ENCODE measurements at regions not wholly inside any gene's neighbourhood (a gene's known extent, or its start where the extent isn't known, plus 50 kb on each side); places are given as distances from the start of the nearest gene placed in this dataset.

DNA sequence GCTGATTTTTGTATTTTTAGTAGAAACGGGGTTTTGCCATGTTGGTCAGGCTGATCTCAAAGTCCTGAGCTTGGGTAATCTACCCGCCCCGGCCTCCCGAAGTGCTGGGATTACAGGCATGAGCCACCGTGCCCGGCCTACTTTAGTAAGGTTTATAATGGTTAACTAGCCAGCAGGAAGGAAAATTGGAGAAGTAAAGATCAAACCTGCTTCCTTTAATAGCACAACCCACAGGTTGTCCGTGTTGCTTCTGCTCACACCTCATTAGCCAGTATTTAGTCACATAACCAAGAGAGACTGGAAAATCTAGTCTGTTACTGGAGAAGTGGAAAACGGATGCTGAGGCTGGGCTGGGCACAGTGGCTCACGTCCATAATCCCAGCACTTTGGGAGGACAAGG, 51.9 kb upstream of the TBL1XR1 start:
- 81% methylated on average over 2 of the region's 9 CpGs for WGBS (ENCODE audit: insufficient coverage)
- H3K36me3 ChIP-seq (ENCODE audit: control insufficient read depth in 2 of 2, extremely low read depth in 1 of 2, insufficient read depth in 1 of 2, low read length in 1 of 2), result no peaks in the 10 kb centered on the region
- H3K9me3 ChIP-seq, result no peaks in the 10 kb centered on the region
- H3K4me3 ChIP-seq (ENCODE audit: control insufficient read depth in 1 of 2, extremely low read depth in 1 of 2, low read length in 1 of 2), result no peak overlapping the region
- ChIA-PET POLR2A (interaction anchor here in 1 of 2 donors (0.6 kb wide), 2 partner anchors 11 to 14 kb away, joined by 3 read pairs; no protein-coding TSS in a partner anchor), CTCF (no interaction called here)
- H3K27ac ChIP-seq (ENCODE audit: low read length), result no peak overlapping the region
- no peak overlapping the region for H3K4me3 Mint-ChIP-seq
- ATAC-seq (replicated peaks in 1 of 4) (no peak), DNase-seq (no peak)
- no peaks in the 10 kb centered on the region for H3K36me3 Mint-ChIP-seq
- H3K27me3 ChIP-seq (replicated peaks in 1 of 2; ENCODE audit: control insufficient read depth in 2 of 2, extremely low read depth in 1 of 2, insufficient read depth in 2 of 2, low read length in 1 of 2), result no peaks in the 10 kb centered on the region
- no peak overlapping the region for H3K27ac Mint-ChIP-seq
- no peaks in the 10 kb centered on the region for H3K4me1 ChIP-seq (ENCODE audit: control insufficient read depth in 1 of 2, extremely low read depth in 1 of 2, insufficient read depth in 2 of 2, low read length in 2 of 2)
- peaks cover 0 to 8% (median 0%) of the 10 kb centered on the region in 3 donors for H3K9me3 Mint-ChIP-seq
- H3K4me1 Mint-ChIP-seq, result peaks cover 0 to 3% (median 0%) of the 10 kb centered on the region in 3 donors
- H3K27me3 Mint-ChIP-seq, result no peaks in the 10 kb centered on the region

DNA sequence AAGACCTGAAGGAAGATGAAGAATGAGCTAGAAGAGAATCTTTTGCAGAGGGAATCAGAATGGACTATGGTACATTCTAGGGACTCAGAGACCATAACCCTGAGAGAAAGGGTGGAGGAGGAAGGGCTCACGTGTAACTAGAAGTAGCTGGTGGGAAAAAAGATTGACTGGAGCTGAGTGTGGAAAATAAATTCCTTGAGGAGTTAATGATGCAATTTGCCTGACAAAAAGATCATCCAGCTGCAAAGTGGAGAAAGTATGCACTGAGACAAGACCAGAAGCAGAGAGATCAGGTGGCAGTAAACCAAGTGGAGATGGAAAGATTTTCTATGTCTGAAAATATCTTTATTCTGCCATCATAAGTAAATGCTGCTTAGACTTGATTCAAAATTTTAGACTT, 52.9 kb upstream of the TBL1XR1 start:
- Mint-ChIP-seq H3K36me3 (no peaks in the 10 kb centered on the region), H3K27ac (no peak overlapping the region), H3K9me3 (peaks cover 0 to 8% (median 0%) of the 10 kb centered on the region in 3 donors), H3K27me3 (no peaks in the 10 kb centered on the region), H3K4me3 (no peak overlapping the region), H3K4me1 (peaks cover 0 to 3% (median 0%) of the 10 kb centered on the region in 3 donors)
- no peaks in the 10 kb centered on the region for H3K36me3 ChIP-seq (ENCODE audit: control insufficient read depth in 2 of 2, extremely low read depth in 1 of 2, insufficient read depth in 1 of 2, low read length in 1 of 2)
- no peaks in the 10 kb centered on the region for H3K4me1 ChIP-seq (ENCODE audit: control insufficient read depth in 1 of 2, extremely low read depth in 1 of 2, insufficient read depth in 2 of 2, low read length in 2 of 2)
- no peaks in the 10 kb centered on the region for H3K27me3 ChIP-seq (replicated peaks in 1 of 2; ENCODE audit: control insufficient read depth in 2 of 2, extremely low read depth in 1 of 2, insufficient read depth in 2 of 2, low read length in 1 of 2)
- POLR2A ChIA-PET, result no interaction called here
- DNase-seq, result no peak
- H3K27ac ChIP-seq (ENCODE audit: low read length), result no peak overlapping the region
- no peak overlapping the region for H3K4me3 ChIP-seq (ENCODE audit: control insufficient read depth in 1 of 2, extremely low read depth in 1 of 2, low read length in 1 of 2)
- ATAC-seq (replicated peaks in 1 of 4), result no peak
- no peaks in the 10 kb centered on the region for H3K9me3 ChIP-seq
- CTCF ChIA-PET, result interaction anchor here in 1 of 2 donors (0.5 to 0.6 kb wide), 2 partner anchors 19 to 52 kb away, joined by 3 to 4 read pairs; no protein-coding TSS in a partner anchor
- 80% methylated on average over 1 of the region's 1 CpG for WGBS (ENCODE audit: insufficient coverage)

DNA sequence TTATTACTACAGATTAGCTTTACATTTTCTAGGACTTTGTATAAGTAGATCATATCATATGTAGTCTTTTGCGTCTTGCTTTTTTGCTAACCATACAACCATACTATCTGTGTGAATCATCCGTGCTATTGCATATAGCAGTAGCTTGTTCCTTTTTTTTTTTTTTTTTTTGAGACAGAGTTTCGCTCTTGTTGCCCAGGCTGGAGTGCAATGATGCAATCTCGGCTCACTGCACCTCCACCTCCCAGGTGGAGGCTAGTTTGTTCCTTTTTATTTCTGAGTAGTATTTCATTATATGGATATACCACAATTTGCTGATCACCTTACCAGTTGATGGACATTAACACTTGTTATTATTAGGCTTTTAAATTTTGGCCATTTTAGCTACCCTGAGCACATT, 54.5 kb upstream of the TBL1XR1 start:
- H3K4me1 ChIP-seq (ENCODE audit: control insufficient read depth in 1 of 2, extremely low read depth in 1 of 2, insufficient read depth in 2 of 2, low read length in 2 of 2), result no peaks in the 10 kb centered on the region
- no peaks in the 10 kb centered on the region for H3K36me3 Mint-ChIP-seq
- no peak overlapping the region for H3K4me3 Mint-ChIP-seq
- H3K27ac Mint-ChIP-seq, result no peak overlapping the region
- no peak for DNase-seq
- no CpG with 5 or more reads among the region's 4 CpGs for WGBS (ENCODE audit: insufficient coverage)
- no peaks in the 10 kb centered on the region for H3K27me3 ChIP-seq (replicated peaks in 1 of 2; ENCODE audit: control insufficient read depth in 2 of 2, extremely low read depth in 1 of 2, insufficient read depth in 2 of 2, low read length in 1 of 2)
- peaks cover 0 to 3% (median 0%) of the 10 kb centered on the region in 3 donors for H3K4me1 Mint-ChIP-seq
- no peaks in the 10 kb centered on the region for H3K36me3 ChIP-seq (ENCODE audit: control insufficient read depth in 2 of 2, extremely low read depth in 1 of 2, insufficient read depth in 1 of 2, low read length in 1 of 2)
- ChIA-PET CTCF (interaction anchor here in 1 of 2 donors (0.7 kb wide), 1 partner anchor 246 kb away, joined by 3 read pairs; no protein-coding TSS in a partner anchor), POLR2A (no interaction called here)
- no peak overlapping the region for H3K4me3 ChIP-seq (ENCODE audit: control insufficient read depth in 1 of 2, extremely low read depth in 1 of 2, low read length in 1 of 2)
- H3K27ac ChIP-seq (ENCODE audit: low read length), result no peak overlapping the region
- H3K27me3 Mint-ChIP-seq, result no peaks in the 10 kb centered on the region
- H3K9me3 ChIP-seq, result no peaks in the 10 kb centered on the region
- ATAC-seq (replicated peaks in 1 of 4), result no peak
- peaks cover 0 to 8% (median 0%) of the 10 kb centered on the region in 3 donors for H3K9me3 Mint-ChIP-seq

DNA sequence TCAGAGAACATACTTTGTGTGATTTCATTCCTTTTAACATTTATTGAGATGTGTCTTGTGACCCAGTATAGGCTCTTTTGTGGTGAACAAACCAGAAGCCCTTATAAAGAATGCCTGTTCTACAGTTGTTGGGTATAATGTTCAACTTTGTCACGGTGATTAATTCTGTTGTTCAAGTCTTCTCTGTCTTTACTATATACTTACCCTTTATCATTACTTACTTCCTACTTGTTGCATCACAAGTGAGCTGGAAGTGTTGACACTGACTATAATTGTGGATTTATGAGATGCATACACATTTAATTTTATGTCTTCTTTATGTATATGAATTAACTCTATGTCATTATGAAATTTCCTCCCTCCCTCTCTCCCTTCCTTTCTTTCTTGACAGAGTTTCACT, 59.7 kb upstream of the TBL1XR1 start:
- DNase-seq (no peak), ATAC-seq (replicated peaks in 1 of 4) (no peak)
- H3K4me1 ChIP-seq (ENCODE audit: control insufficient read depth in 1 of 2, extremely low read depth in 1 of 2, insufficient read depth in 2 of 2, low read length in 2 of 2), result no peaks in the 10 kb centered on the region
- ChIA-PET CTCF (no interaction called here), POLR2A (no interaction called here)
- no peaks in the 10 kb centered on the region for H3K27me3 ChIP-seq (replicated peaks in 1 of 2; ENCODE audit: control insufficient read depth in 2 of 2, extremely low read depth in 1 of 2, insufficient read depth in 2 of 2, low read length in 1 of 2)
- Mint-ChIP-seq H3K27ac (no peak overlapping the region), H3K27me3 (no peaks in the 10 kb centered on the region), H3K4me1 (peaks cover 0 to 9% (median 0%) of the 10 kb centered on the region in 3 donors), H3K36me3 (no peaks in the 10 kb centered on the region), H3K4me3 (no peak overlapping the region), H3K9me3 (no peaks in the 10 kb centered on the region)
- no CpG with 5 or more reads among the region's 1 CpG for WGBS (ENCODE audit: insufficient coverage)
- no peak overlapping the region for H3K4me3 ChIP-seq (ENCODE audit: control insufficient read depth in 1 of 2, extremely low read depth in 1 of 2, low read length in 1 of 2)
- no peak overlapping the region for H3K27ac ChIP-seq (ENCODE audit: low read length)
- no peaks in the 10 kb centered on the region for H3K36me3 ChIP-seq (ENCODE audit: control insufficient read depth in 2 of 2, extremely low read depth in 1 of 2, insufficient read depth in 1 of 2, low read length in 1 of 2)
- H3K9me3 ChIP-seq, result no peaks in the 10 kb centered on the region

DNA sequence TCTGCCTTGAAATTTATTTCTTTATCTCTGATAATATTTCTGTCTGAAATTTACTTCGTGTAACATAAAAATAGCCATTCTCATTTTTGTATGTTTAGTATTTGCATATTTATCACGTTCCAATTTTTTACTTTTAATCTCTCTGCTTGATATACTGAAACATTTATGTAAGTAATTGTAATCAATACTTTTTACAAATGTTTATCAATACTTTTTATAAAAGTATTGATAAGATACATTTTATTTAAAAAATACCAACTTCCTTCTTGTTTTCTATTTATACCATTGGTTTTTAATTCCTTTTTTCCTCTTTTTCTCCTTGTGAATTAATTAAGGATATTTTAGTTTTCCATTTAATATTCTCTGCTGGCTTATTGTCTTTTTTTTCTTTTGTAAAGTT, 60.3 kb upstream of the TBL1XR1 start:
- H3K36me3 Mint-ChIP-seq, result no peaks in the 10 kb centered on the region

DNA sequence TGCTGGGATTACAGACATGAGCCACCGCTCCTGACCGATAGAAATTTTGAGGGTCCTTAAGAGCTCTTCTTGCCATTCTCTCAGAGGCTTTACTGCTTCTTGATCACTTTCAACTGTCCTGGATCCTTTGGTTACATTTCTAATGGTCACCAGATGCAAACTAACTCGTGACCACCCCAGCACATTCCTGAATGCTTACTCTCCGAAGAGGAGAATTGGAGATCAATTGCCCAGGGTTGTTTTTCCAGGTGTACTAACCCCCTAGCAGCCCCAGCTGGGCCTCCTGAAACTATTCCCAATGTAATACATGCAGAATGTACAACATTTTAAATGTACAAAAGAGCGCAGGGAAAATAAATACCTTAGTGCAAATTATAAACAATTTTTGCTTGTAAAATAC, 65.1 kb upstream of the TBL1XR1 start:
- peaks cover 0 to 9% (median 0%) of the 10 kb centered on the region in 3 donors for H3K4me1 Mint-ChIP-seq
- ChIA-PET CTCF (interaction anchor here (0.6 to 0.7 kb wide), 2 partner anchors 23 to 270 kb away, joined by 3 to 4 read pairs; no protein-coding TSS in a partner anchor), POLR2A (no interaction called here)
- H3K27me3 Mint-ChIP-seq, result no peaks in the 10 kb centered on the region
- H3K36me3 Mint-ChIP-seq, result no peaks in the 10 kb centered on the region
- Histone ChIP-seq H3K27ac (ENCODE audit: low read length) (no peak overlapping the region), H3K9me3 (no peaks in the 10 kb centered on the region), H3K36me3 (ENCODE audit: control insufficient read depth in 2 of 2, extremely low read depth in 1 of 2, insufficient read depth in 1 of 2, low read length in 1 of 2) (no peaks in the 10 kb centered on the region), H3K27me3 (replicated peaks in 1 of 2; ENCODE audit: control insufficient read depth in 2 of 2, extremely low read depth in 1 of 2, insufficient read depth in 2 of 2, low read length in 1 of 2) (no peaks in the 10 kb centered on the region), H3K4me3 (ENCODE audit: control insufficient read depth in 1 of 2, extremely low read depth in 1 of 2, low read length in 1 of 2) (no peak overlapping the region), H3K4me1 (ENCODE audit: control insufficient read depth in 1 of 2, extremely low read depth in 1 of 2, insufficient read depth in 2 of 2, low read length in 2 of 2) (no peaks in the 10 kb centered on the region)
- no peak overlapping the region for H3K27ac Mint-ChIP-seq
- no peak overlapping the region for H3K4me3 Mint-ChIP-seq
- H3K9me3 Mint-ChIP-seq, result no peaks in the 10 kb centered on the region
- WGBS (ENCODE audit: insufficient coverage), result 96% methylated on average over 4 of the region's 5 CpGs
- no peak for DNase-seq
- no peak for ATAC-seq (replicated peaks in 1 of 4)

More for the DNA sequence above, 60.3 kb upstream of the TBL1XR1 start:
- Histone ChIP-seq H3K36me3 (ENCODE audit: control insufficient read depth in 2 of 2, extremely low read depth in 1 of 2, insufficient read depth in 1 of 2, low read length in 1 of 2) (no peaks in the 10 kb centered on the region), H3K27me3 (replicated peaks in 1 of 2; ENCODE audit: control insufficient read depth in 2 of 2, extremely low read depth in 1 of 2, insufficient read depth in 2 of 2, low read length in 1 of 2) (no peaks in the 10 kb centered on the region), H3K27ac (ENCODE audit: low read length) (no peak overlapping the region), H3K4me1 (ENCODE audit: control insufficient read depth in 1 of 2, extremely low read depth in 1 of 2, insufficient read depth in 2 of 2, low read length in 2 of 2) (no peaks in the 10 kb centered on the region), H3K4me3 (ENCODE audit: control insufficient read depth in 1 of 2, extremely low read depth in 1 of 2, low read length in 1 of 2) (no peak overlapping the region), H3K9me3 (no peaks in the 10 kb centered on the region)
- H3K9me3 Mint-ChIP-seq, result no peaks in the 10 kb centered on the region
- no peak overlapping the region for H3K27ac Mint-ChIP-seq
- no peak for DNase-seq
- no peak for ATAC-seq (replicated peaks in 1 of 4)
- no CpG with 5 or more reads among the region's 2 CpGs for WGBS (ENCODE audit: insufficient coverage)
- CTCF ChIA-PET, result no interaction called here
- POLR2A ChIA-PET, result no interaction called here
- H3K27me3 Mint-ChIP-seq, result no peaks in the 10 kb centered on the region
- no peak overlapping the region for H3K4me3 Mint-ChIP-seq
- peaks cover 0 to 9% (median 0%) of the 10 kb centered on the region in 3 donors for H3K4me1 Mint-ChIP-seq
